PFSK-1 (cell line): ENCODE measurements at regions not wholly inside any gene's neighbourhood (a gene's known extent, or its start where the extent isn't known, plus 50 kb on each side); places are given as distances from the start of the nearest gene placed in this dataset.

Experiments used
- POLR2AphosphoS5 ChIP-seq: IDR thresholded peaks from 2 replicates; pipeline ENCODE4 v1.6.1; 2012; ENCODE audit warnings: low read depth, mild to moderate bottlenecking, control low read depth, low read length, moderate library complexity
- SIN3A ChIP-seq: IDR thresholded peaks from 2 replicates; pipeline ENCODE4 v1.6.1; 2012; ENCODE audit warnings: mild to moderate bottlenecking, low read length, moderate library complexity, borderline replicate concordance; ENCODE audit not compliant: insufficient read depth
- TAF1 ChIP-seq: IDR thresholded peaks from 2 replicates; pipeline ENCODE4 v1.6.1; 2012; ENCODE audit warnings: low read length, control low read depth, borderline replicate concordance; ENCODE audit not compliant: insufficient read depth
- TF ChIP-seq, protein P1 (sequence below), 2 experiments: IDR thresholded peaks; 2 replicates each; pipeline versions ENCODE4 v1.6.1 to v1.8.0; 2011 to 2012; ENCODE audit warnings: low read depth in 2 of 2, low read length in 2 of 2, control low read depth in 1 of 2, inconsistent platforms in 1 of 2, mild to moderate bottlenecking in 1 of 2, moderate library complexity in 1 of 2; ENCODE audit not compliant: insufficient read depth in 1 of 2

DNA sequence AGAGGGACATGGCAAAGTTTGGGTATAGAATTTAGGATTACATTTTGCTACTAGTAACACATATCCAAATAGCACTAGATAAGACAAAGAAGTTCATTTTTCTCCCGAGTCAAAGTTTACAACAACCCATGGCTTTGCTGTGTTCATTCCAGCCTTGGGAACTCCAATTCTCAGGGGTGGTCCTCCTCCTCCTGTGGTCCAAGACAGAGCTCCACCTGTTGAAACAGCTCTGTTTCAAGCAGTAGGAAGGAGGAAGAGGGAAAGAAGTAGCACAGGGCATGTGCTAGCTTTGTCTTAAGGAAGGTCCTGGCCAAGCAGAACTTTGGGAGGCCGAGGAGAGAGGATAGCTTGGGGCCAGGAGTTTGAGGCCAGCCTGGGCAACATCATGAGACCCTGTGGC lies 113.8 kb upstream of the SIX2 start:
- no peak for TF ChIP-seq POLR2AphosphoS5
- TF ChIP-seq, protein P1, sequence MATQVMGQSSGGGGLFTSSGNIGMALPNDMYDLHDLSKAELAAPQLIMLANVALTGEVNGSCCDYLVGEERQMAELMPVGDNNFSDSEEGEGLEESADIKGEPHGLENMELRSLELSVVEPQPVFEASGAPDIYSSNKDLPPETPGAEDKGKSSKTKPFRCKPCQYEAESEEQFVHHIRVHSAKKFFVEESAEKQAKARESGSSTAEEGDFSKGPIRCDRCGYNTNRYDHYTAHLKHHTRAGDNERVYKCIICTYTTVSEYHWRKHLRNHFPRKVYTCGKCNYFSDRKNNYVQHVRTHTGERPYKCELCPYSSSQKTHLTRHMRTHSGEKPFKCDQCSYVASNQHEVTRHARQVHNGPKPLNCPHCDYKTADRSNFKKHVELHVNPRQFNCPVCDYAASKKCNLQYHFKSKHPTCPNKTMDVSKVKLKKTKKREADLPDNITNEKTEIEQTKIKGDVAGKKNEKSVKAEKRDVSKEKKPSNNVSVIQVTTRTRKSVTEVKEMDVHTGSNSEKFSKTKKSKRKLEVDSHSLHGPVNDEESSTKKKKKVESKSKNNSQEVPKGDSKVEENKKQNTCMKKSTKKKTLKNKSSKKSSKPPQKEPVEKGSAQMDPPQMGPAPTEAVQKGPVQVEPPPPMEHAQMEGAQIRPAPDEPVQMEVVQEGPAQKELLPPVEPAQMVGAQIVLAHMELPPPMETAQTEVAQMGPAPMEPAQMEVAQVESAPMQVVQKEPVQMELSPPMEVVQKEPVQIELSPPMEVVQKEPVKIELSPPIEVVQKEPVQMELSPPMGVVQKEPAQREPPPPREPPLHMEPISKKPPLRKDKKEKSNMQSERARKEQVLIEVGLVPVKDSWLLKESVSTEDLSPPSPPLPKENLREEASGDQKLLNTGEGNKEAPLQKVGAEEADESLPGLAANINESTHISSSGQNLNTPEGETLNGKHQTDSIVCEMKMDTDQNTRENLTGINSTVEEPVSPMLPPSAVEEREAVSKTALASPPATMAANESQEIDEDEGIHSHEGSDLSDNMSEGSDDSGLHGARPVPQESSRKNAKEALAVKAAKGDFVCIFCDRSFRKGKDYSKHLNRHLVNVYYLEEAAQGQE (IDR thresholded peaks at IDR 0.05; ENCODE audit: insufficient read depth in 1 of 2, low read depth in 2 of 2, low read length in 2 of 2) = no peak
- no peak for TF ChIP-seq TAF1
- no peak for TF ChIP-seq SIN3A
